Stromal cell of bone marrow (primary cell): ENCODE measurements at regions not wholly inside any gene's neighbourhood (a gene's known extent, or its start where the extent isn't known, plus 50 kb on each side); places are given as distances from the start of the nearest gene placed in this dataset.
"Not testable (repeated sequence)": the region's sequence is repeated elsewhere in the genome, so short reads cannot be mapped to it uniquely, and the experiment has no call there.

Source experiments
- DNase-seq: peaks from one replicate; pipeline ENCODE4 v3.0.0-alpha.2; 2012; ENCODE audit warnings: low read depth

DNA sequence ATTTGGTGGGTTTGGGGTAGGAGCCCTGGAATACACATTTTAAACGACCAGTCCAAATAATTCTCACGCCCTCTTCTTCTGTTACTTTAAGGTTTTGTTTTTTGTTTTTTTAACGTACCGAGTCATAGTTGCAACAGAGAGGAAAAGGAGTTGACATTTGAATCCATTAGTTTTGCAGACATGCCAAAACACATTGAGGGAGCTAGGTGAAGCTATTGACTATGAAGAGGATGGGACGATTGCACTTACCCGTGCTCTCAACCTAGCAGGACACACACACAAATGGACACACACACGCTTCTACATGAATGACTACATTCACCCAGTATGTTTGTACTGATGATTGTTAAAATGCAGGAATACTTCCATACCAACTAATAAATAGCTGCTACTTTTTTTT, 54.3 kb upstream of the CIT start:
- peak; percentile 2 for DNase-seq

DNA sequence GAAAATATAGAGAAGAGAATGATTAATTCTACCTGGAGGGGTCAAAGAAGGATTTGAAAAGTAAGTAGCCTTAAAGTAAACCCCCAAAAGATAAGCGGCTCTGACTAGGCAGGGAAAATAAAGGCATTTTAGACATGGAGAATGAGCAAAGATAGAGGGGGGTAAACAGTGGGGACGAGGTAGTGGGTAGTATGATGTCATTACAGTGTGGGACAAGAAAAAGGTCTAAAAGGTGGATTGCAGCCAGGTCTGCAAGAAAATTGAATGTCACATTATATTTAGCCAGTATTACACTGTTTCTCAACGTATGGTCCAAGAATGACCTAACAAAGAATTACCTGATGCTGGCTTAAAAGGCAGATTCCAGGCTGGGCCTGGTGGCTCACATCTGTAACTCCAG, 55.8 kb upstream of the CIT start:
- DNase-seq, result no peak

DNA sequence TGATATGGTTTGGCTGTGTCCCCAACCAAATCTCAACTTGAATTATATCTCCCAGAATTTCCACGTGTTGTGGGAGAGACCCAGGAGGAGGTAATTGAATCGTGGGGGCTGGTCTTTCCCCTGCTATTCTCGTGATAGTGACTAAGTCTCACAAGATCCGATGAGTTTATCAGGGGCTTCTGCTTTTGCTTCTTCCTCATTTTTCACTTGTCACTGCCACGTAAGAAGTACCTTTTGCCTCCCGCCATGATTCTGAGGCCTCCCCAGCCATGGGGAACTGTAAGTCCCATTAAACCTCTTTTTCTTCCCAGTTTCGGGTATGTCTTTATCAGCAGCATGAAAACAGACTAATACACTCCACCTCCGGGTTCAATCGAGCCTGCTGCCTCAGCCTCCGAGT, 54.3 kb upstream of the BICDL1 start:
- DNase-seq, result not testable (repeated sequence)

DNA sequence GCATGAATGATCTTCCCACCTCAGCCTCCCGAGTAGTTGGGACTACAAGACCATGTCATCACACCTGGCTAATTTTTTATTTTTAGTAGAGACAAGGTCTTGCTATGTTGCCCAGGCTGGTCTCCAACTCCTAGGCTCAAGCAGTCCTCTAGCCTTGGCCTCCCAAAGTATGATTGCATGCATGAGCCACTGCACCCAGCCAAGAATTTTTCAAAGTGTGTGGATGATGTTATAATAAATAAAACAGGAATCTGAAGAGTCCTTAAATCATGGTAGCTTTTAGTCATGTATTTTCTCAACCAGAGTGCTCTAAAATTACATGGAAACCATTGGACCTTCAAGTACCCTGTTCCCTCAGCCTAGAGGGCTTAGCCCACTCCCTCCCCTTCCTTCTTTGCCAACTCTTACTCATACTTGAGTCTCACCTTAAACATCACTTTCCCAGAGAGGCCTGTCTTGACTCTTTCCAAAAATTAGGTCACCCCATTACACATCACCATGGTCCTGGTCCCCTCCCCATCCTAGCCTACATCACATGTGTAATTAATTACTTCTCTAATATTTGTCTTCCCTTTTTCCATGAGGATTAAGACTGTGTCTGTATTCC, 52.2 kb upstream of the BICDL1 start:
- no peak for DNase-seq

DNA sequence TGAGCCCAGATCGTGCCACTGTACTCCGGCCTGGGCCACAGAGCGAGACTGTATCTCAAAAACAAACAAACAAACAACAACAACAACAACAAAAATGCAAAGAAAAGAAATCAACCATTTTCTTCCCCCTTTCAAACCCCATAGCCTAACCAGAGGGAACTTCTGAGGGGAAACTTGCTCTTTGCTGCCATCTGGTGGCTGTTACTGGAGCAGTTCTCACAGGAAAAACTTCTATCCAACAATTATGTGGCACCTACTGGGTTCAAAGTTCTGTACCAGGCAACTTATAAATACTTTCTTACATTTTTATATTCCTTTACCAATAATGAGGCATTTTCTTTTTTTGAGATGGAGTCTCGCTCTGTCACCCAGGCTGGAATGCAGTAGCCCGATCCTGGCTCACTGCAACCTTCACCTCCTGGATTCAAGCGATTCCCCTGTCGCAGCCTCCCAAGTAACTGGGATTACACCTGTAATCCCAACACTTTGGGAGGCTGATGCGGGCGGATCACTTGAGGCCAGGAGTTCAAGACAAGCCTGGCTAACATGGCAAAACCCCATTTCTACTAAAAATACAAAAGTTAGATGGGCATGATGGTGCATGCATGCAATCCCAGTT, 50.9 kb upstream of the BICDL1 start:
- peak; percentile 36 for DNase-seq
